DND-41 (cell line): ENCODE measurements at regions not wholly inside any gene's neighbourhood (a gene's known extent, or its start where the extent isn't known, plus 50 kb on each side); places are given as distances from the start of the nearest gene placed in this dataset.

Experiments used
- ATAC-seq: fragments of 200-7000 bp; cut with Tn5 transposase; 3 replicates; pipeline ENCODE4 v1.9.1; 2021; ENCODE audit warnings: low read depth; ENCODE audit not compliant: insufficient read depth
- DNase-seq: peaks from one replicate; pipeline ENCODE4 v3.0.0-alpha.2; 2020
- H2AFZ ChIP-seq: 2 replicates; pipeline ENCODE4 v1.6.0; 2012; ENCODE audit warnings: low read depth, low read length
- H3K27ac ChIP-seq: 2 replicates; pipeline ENCODE4 v1.5.1; 2012; ENCODE audit warnings: low read length, inconsistent platforms
- H3K27me3 ChIP-seq: fragments of 200-600 bp; sonication (generic); 2 replicates; pipeline ENCODE4 v1.6.0; 2012; ENCODE audit warnings: low read length, mild to moderate bottlenecking, inconsistent platforms; ENCODE audit not compliant: insufficient read depth, poor library complexity
- H3K36me3 ChIP-seq: 2 replicates; pipeline ENCODE4 v1.5.1; 2012; ENCODE audit warnings: low read length, inconsistent platforms; ENCODE audit not compliant: insufficient read depth
- H3K4me1 ChIP-seq: 2 replicates; pipeline ENCODE4 v1.5.1; 2012; ENCODE audit warnings: mild to moderate bottlenecking, low read length; ENCODE audit not compliant: insufficient read depth
- H3K4me2 ChIP-seq: 2 replicates; pipeline ENCODE4 v1.6.0; 2012; ENCODE audit warnings: mild to moderate bottlenecking, moderate library complexity, low read length, inconsistent platforms; ENCODE audit not compliant: insufficient read depth
- H3K4me3 ChIP-seq, 2 experiments: fragments of 200-600 bp in 1 of 2; shearing (Covaris generic) in 1 of 2; 2 replicates each; pipeline ENCODE4 v1.5.1; 2012 to 2016; ENCODE audit warnings: inconsistent platforms in 2 of 2, low read length in 2 of 2, mild to moderate bottlenecking in 2 of 2, low read depth in 1 of 2, moderate library complexity in 1 of 2
- H3K79me2 ChIP-seq: 2 replicates; pipeline ENCODE4 v1.6.0; 2012; ENCODE audit warnings: low read length, inconsistent platforms; ENCODE audit not compliant: insufficient read depth
- H3K9ac ChIP-seq: 2 replicates; pipeline ENCODE4 v1.6.0; 2012; ENCODE audit warnings: low read depth, mild to moderate bottlenecking, inconsistent platforms, low read length, moderate library complexity
- H3K9me3 ChIP-seq: 2 replicates; pipeline ENCODE4 v1.5.1; 2012; ENCODE audit warnings: low read length, moderate library complexity, mild to moderate bottlenecking, inconsistent platforms; ENCODE audit not compliant: insufficient read depth, severe bottlenecking
- H4K20me1 ChIP-seq: 2 replicates; pipeline ENCODE4 v1.6.0; 2012; ENCODE audit warnings: low read length; ENCODE audit not compliant: insufficient read depth
- CTCF ChIP-seq: IDR thresholded peaks from 2 replicates; pipeline ENCODE4 v1.5.1; 2012; ENCODE audit warnings: borderline replicate concordance, low read length, moderate library complexity, mild to moderate bottlenecking; ENCODE audit not compliant: poor library complexity, severe bottlenecking; ENCODE audit errors: extremely low read depth
- EZH2 ChIP-seq: IDR thresholded peaks from 3 replicates; pipeline ENCODE4 v1.6.1; 2012; ENCODE audit warnings: borderline replicate concordance, low read depth, mild to moderate bottlenecking, moderate library complexity, low read length, inconsistent platforms; ENCODE audit not compliant: severe bottlenecking

DNA sequence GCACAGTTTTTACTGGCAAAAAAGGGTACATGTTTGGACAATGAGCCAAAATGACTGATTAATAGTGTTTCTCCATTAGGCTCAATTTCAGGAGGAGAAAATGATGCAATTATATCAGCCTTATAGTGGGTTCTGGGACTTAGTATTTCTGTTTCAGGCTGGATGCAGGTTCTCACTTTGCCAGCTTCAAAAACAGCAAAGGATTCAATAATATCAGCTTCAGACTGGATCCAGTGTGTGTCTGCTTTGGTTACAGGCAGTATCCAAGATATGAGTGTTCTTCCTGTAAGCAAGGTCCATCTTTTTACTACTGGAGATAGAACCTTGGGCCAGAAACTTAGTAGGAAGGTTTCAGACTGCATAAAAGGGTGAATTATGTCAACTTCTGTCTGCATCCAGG, 790.9 kb upstream of the AMELY start:
- TF ChIP-seq CTCF (no peak), EZH2 (no peak)
- no peaks in the 10 kb centered on the region for H4K20me1 ChIP-seq
- no peak overlapping the region; the same call in 1 of the 2 replicates for H3K27ac ChIP-seq

DNA sequence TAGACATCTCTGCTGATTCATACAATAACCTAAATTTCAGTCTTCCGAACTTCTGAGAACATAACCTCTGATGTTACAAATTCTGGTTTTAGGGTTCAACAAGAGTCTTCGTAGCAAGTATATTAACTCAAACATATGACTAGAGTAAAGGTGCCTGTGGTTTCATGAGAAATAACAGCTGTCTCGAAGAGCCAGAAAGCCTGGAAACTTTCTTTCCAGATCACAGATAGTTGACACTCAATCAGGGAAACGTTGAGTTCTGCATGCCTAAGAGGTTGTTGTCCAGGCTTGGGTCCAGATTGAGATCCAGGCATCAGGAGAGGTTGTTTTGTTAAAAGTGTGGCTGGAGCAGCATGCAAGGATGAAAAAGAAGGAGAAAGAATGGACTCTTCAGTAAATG, 790.1 kb upstream of the AMELY start:
- no peak for TF ChIP-seq CTCF
- TF ChIP-seq EZH2 = no peak
- DNase-seq = no peak
- H3K4me1 ChIP-seq = peaks cover 36% of the 10 kb centered on the region
- no peak overlapping the region for H3K27ac ChIP-seq
- H3K9ac ChIP-seq = no peak overlapping the region
- no peaks in the 10 kb centered on the region for H3K27me3 ChIP-seq
- H4K20me1 ChIP-seq = no peaks in the 10 kb centered on the region
- H3K9me3 ChIP-seq = no peaks in the 10 kb centered on the region
- H2AFZ ChIP-seq = no peak overlapping the region
- H3K79me2 ChIP-seq = no peaks in the 10 kb centered on the region
- H3K4me3 ChIP-seq = no peak overlapping the region
- no peaks in the 10 kb centered on the region for H3K36me3 ChIP-seq
- ATAC-seq = no peak
- no peak overlapping the region for H3K4me2 ChIP-seq

More for the DNA sequence above, 790.9 kb upstream of the AMELY start:
- Histone ChIP-seq H3K27me3 (no peaks in the 10 kb centered on the region), H3K9ac (no peak overlapping the region), H2AFZ (no peak overlapping the region), H3K36me3 (no peaks in the 10 kb centered on the region), H3K9me3 (no peaks in the 10 kb centered on the region), H3K4me3 (no peak overlapping the region), H3K4me1 (peaks cover 34% of the 10 kb centered on the region), H3K4me2 (no peak overlapping the region), H3K79me2 (no peaks in the 10 kb centered on the region)
- DNase-seq = no peak
- ATAC-seq = no peak

DNA sequence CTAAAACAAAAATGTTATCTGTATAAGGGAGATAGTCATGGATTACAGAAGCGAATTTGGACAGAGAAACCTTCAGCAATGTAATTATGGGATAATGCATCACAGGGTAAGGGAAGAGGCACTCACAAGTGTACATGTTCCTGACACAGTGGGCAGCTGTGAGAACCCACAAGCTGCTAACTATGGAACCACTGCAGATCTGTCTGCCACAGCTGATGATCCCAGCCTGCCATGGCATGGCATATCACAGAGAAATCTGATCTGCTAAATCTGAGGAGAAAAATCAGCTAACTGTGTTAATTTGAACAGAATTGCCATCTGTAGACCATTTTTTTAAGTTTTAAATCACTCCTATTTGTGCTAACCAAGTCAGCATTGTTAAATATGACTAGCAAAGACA, 786.0 kb upstream of the AMELY start:
- no peaks in the 10 kb centered on the region for H3K79me2 ChIP-seq
- no peak for DNase-seq
- H3K9me3 ChIP-seq = no peaks in the 10 kb centered on the region
- no peaks in the 10 kb centered on the region for H4K20me1 ChIP-seq
- H3K36me3 ChIP-seq = no peaks in the 10 kb centered on the region
- H3K9ac ChIP-seq = no peak overlapping the region
- no peak for ATAC-seq
- H3K4me1 ChIP-seq = peaks cover 18% of the 10 kb centered on the region
- no peak overlapping the region for H3K4me3 ChIP-seq
- no peaks in the 10 kb centered on the region for H3K27me3 ChIP-seq
- no peak overlapping the region for H3K27ac ChIP-seq
- no peak overlapping the region for H3K4me2 ChIP-seq
- no peak overlapping the region for H2AFZ ChIP-seq
- TF ChIP-seq EZH2 (no peak), CTCF (no peak)

DNA sequence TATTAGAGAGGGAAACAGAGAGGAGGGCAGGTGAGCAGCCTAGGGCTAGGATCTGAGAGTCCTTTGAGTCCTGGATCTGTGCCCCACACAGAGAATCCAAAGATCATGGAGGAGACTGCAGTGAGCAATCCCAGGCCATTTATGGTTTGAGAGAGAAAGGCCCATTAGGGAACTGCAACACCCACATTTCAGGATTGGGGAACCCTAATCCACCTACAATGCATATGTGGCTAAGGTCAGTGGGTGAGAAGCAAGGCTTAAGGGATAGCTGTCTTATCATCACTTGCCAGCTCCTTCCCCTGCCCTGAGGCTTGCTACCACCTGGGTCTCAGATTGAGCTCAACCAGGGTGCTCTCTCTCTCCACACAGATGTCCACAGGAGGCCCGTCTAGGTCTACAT, 781.1 kb upstream of the AMELY start:
- no peak overlapping the region for H3K9ac ChIP-seq

More for the DNA sequence above, 781.1 kb upstream of the AMELY start:
- H2AFZ ChIP-seq = no peak overlapping the region
- H3K27ac ChIP-seq = no peak overlapping the region
- H3K9me3 ChIP-seq = no peaks in the 10 kb centered on the region
- H3K4me3 ChIP-seq = no peak overlapping the region
- no peak for TF ChIP-seq EZH2
- no peak for TF ChIP-seq CTCF
- DNase-seq (no peak), ATAC-seq (no peak)
- no peaks in the 10 kb centered on the region for H3K27me3 ChIP-seq
- H3K4me1 ChIP-seq = peaks cover 4% of the 10 kb centered on the region; the same call in 1 of the 2 replicates
- H4K20me1 ChIP-seq = no peaks in the 10 kb centered on the region
- no peak overlapping the region for H3K4me2 ChIP-seq
- H3K79me2 ChIP-seq = no peaks in the 10 kb centered on the region
- no peaks in the 10 kb centered on the region for H3K36me3 ChIP-seq
